Stimulated activated CD4-positive, alpha-beta T cell treated with anti-CD3 and anti-CD28 coated beads, Interleukin-4, amount 100 ng/mL, for 1 hour (primary cell): ENCODE measurements at regions not wholly inside any gene's neighbourhood (a gene's known extent, or its start where the extent isn't known, plus 50 kb on each side); places are given as distances from the start of the nearest gene placed in this dataset.

Source experiments
- DNase-seq: peaks from one replicate; pipeline ENCODE4 v3.0.0-alpha.2; 2020

- DNase-seq = no peak
Measured at GRCh38 chr20:7667194-7667593, 273.1 kb downstream of the HAO1 start.

GRCh38 chr20:7672571-7672970, 267.7 kb downstream of the HAO1 start:
- no peak for DNase-seq

- DNase-seq = no peak
Measured at GRCh38 chr20:7673841-7674240, 266.4 kb downstream of the HAO1 start.

GRCh38 chr20:7682916-7683315, 257.3 kb downstream of the HAO1 start:
- DNase-seq = no peak

GRCh38 chr20:7687065-7687464, 253.2 kb downstream of the HAO1 start:
- DNase-seq = no peak

- DNase-seq = no peak
Measured at GRCh38 chr20:7689151-7689550, 251.1 kb downstream of the HAO1 start.

GRCh38 chr20:7691647-7692269, 248.5 kb downstream of the HAO1 start:
- no peak for DNase-seq

- no peak for DNase-seq
Measured at GRCh38 chr20:7692478-7692877, 247.8 kb downstream of the HAO1 start.

GRCh38 chr20:7693761-7694160, 246.5 kb downstream of the HAO1 start:
- no peak for DNase-seq

GRCh38 chr20:7695051-7695495, 245.2 kb downstream of the HAO1 start:
- DNase-seq = no peak

- no peak for DNase-seq
Measured at GRCh38 chr20:7695635-7696034, 244.6 kb downstream of the HAO1 start.

- DNase-seq = no peak
Measured at GRCh38 chr20:7696311-7696710, 243.9 kb downstream of the HAO1 start.

- DNase-seq = no peak
Measured at GRCh38 chr20:7702141-7702540, 238.1 kb downstream of the HAO1 start.

- DNase-seq = no peak
Measured at GRCh38 chr20:7703551-7703961, 236.7 kb downstream of the HAO1 start.

GRCh38 chr20:7703996-7704395, 236.3 kb downstream of the HAO1 start:
- DNase-seq = no peak

GRCh38 chr20:7708112-7708511, 232.1 kb downstream of the HAO1 start:
- DNase-seq = no peak

- DNase-seq = no peak
Measured at GRCh38 chr20:7708782-7709181, 231.5 kb downstream of the HAO1 start.

GRCh38 chr20:7710440-7710839, 229.8 kb downstream of the HAO1 start:
- no peak for DNase-seq

GRCh38 chr20:7712661-7713060, 227.6 kb downstream of the HAO1 start:
- no peak for DNase-seq

GRCh38 chr20:7714549-7714948, 225.7 kb downstream of the HAO1 start:
- no peak for DNase-seq

GRCh38 chr20:7716286-7716972, 223.8 kb downstream of the HAO1 start:
- no peak for DNase-seq

GRCh38 chr20:7722564-7722963, 217.7 kb downstream of the HAO1 start:
- no peak for DNase-seq

GRCh38 chr20:7723284-7723683, 217.0 kb downstream of the HAO1 start:
- no peak for DNase-seq

GRCh38 chr20:7728338-7728737, 211.9 kb downstream of the HAO1 start:
- DNase-seq = no peak

GRCh38 chr20:7734216-7734615, 206.0 kb downstream of the HAO1 start:
- DNase-seq = no peak
